GM23338 (cell line): ENCODE measurements at regions not wholly inside any gene's neighbourhood (a gene's known extent, or its start where the extent isn't known, plus 50 kb on each side); places are given as distances from the start of the nearest gene placed in this dataset.
A peak's percentile ranks its signal among the peaks of the same experiment; 100 is the strongest.

Source experiments
- ATAC-seq: fragments of 200-7000 bp; cut with Tn5 transposase; 3 replicates; pipeline ENCODE4 v1.9.1; 2020
- DNase-seq: peaks from one replicate; pipeline ENCODE4 v3.0.0-alpha.2; 2015; ENCODE audit warnings: low spot score
- H2AFZ ChIP-seq: fragments of 200-600 bp; sonication (generic); 2 replicates; pipeline ENCODE4 v1.8.0; 2016; ENCODE audit warnings: antibody characterized with exemption, mild to moderate bottlenecking, moderate library complexity
- H3F3A ChIP-seq: fragments of 200-600 bp; sonication (generic); replicated peaks from 2 replicates; pipeline ENCODE4 v1.8.0; 2017; ENCODE audit warnings: antibody characterized with exemption, mixed run types, low read depth
- H3K27ac ChIP-seq: fragments of 200-600 bp; sonication (generic); 2 replicates; pipeline ENCODE4 v1.6.1; 2016; ENCODE audit warnings: low read depth
- H3K27me3 ChIP-seq: fragments of 200-600 bp; sonication (generic); 2 replicates; pipeline ENCODE4 v1.8.0; 2016; ENCODE audit warnings: mild to moderate bottlenecking, mixed run types, moderate library complexity; ENCODE audit not compliant: insufficient read depth
- H3K36me3 ChIP-seq: fragments of 200-600 bp; sonication (generic); 2 replicates; pipeline ENCODE4 v1.8.0; 2016; ENCODE audit warnings: mild to moderate bottlenecking; ENCODE audit not compliant: insufficient read depth
- H3K4me1 ChIP-seq: fragments of 200-600 bp; sonication (generic); 2 replicates; pipeline ENCODE4 v1.8.0; 2016; ENCODE audit warnings: mild to moderate bottlenecking, moderate library complexity; ENCODE audit not compliant: insufficient read depth
- H3K4me2 ChIP-seq: fragments of 200-600 bp; sonication (generic); 2 replicates; pipeline ENCODE4 v1.7.1; 2017; ENCODE audit warnings: mixed run types
- H3K4me3 ChIP-seq: fragments of 200-600 bp; sonication (generic); 2 replicates; pipeline ENCODE4 v1.6.1; 2016; ENCODE audit warnings: mixed run types
- H3K79me2 ChIP-seq: fragments of 200-600 bp; sonication (generic); replicated peaks from 2 replicates; pipeline ENCODE4 v1.8.0; 2017; ENCODE audit warnings: mild to moderate bottlenecking; ENCODE audit not compliant: insufficient read depth
- H3K9me2 ChIP-seq: fragments of 200-600 bp; sonication (generic); 2 replicates; pipeline ENCODE4 v1.8.0; 2017; ENCODE audit not compliant: insufficient read depth
- H4K20me1 ChIP-seq: fragments of 200-600 bp; sonication (generic); replicated peaks from 2 replicates; pipeline ENCODE4 v1.8.0; 2017; ENCODE audit warnings: mild to moderate bottlenecking; ENCODE audit not compliant: insufficient read depth
- H3K27ac Mint-ChIP-seq: 2 replicates; pipeline ENCODE4 v1.8.0; 2020; ENCODE audit warnings: inconsistent platforms, mild to moderate bottlenecking, moderate library complexity, mixed read lengths
- H3K27me3 Mint-ChIP-seq: 3 replicates; pipeline ENCODE4 v1.8.0; 2022; ENCODE audit warnings: low read depth, mild to moderate bottlenecking, moderate library complexity, mixed read lengths, inconsistent platforms; ENCODE audit not compliant: insufficient read depth, poor library complexity
- H3K36me3 Mint-ChIP-seq: 3 replicates; pipeline ENCODE4 v1.8.0; 2021; ENCODE audit warnings: low read depth, mild to moderate bottlenecking, inconsistent platforms, moderate library complexity, mixed read lengths
- H3K4me1 Mint-ChIP-seq: 3 replicates; pipeline ENCODE4 v1.8.0; 2020; ENCODE audit warnings: mild to moderate bottlenecking, inconsistent platforms, mixed read lengths
- H3K4me3 Mint-ChIP-seq: 3 replicates; pipeline ENCODE4 v1.8.0; 2021; ENCODE audit warnings: moderate library complexity, mild to moderate bottlenecking, inconsistent platforms, mixed read lengths
- H3K9me3 Mint-ChIP-seq: 3 replicates; pipeline ENCODE4 v1.8.0; 2020; ENCODE audit warnings: moderate library complexity, mild to moderate bottlenecking, inconsistent platforms, mixed read lengths
- CREB1 ChIP-seq: fragments of 250-450 bp; sonication (Bioruptor Pico); IDR thresholded peaks from 2 replicates; pipeline ENCODE4 v1.5.0; 2020; ENCODE audit warnings: low read depth, mild to moderate bottlenecking, moderate library complexity
- CTCF ChIP-seq, 2 experiments: fragments of 200-600 bp in 1 of 2; sonication (generic) in 1 of 2; conservative IDR thresholded peaks; 2 replicates each; pipeline versions ENCODE4 v1.5.1 to v1.6.1; 2016 to 2017; ENCODE audit warnings: antibody characterized with exemption in 2 of 2, low read depth in 2 of 2, mild to moderate bottlenecking in 2 of 2, moderate library complexity in 1 of 2
- ETS1 ChIP-seq: IDR thresholded peaks from 2 replicates; pipeline ENCODE4 v1.6.1; 2016; ENCODE audit warnings: antibody characterized with exemption
- EZH2 ChIP-seq: fragments of 200-600 bp; sonication (generic); IDR thresholded peaks from one replicate; pipeline ENCODE4 v1.8.0; 2017; ENCODE audit warnings: antibody characterized with exemption, mild to moderate bottlenecking, low read depth; ENCODE audit not compliant: unreplicated experiment
- EZH2phosphoT487 ChIP-seq: fragments of 200-600 bp; sonication (generic); IDR thresholded peaks from one replicate; pipeline ENCODE4 v1.8.1; 2018; ENCODE audit warnings: antibody characterized with exemption; ENCODE audit not compliant: unreplicated experiment
- JUNB ChIP-seq: IDR thresholded peaks from one replicate; pipeline ENCODE4 v1.6.1; 2016; ENCODE audit warnings: antibody characterized with exemption; ENCODE audit not compliant: unreplicated experiment
- POLR2AphosphoS5 ChIP-seq: IDR thresholded peaks from 2 replicates; pipeline ENCODE4 v1.6.1; 2016; ENCODE audit warnings: antibody characterized with exemption, low read depth
- REST ChIP-seq: IDR thresholded peaks from one replicate; pipeline ENCODE4 v1.6.1; 2018; ENCODE audit warnings: antibody characterized with exemption; ENCODE audit not compliant: unreplicated experiment
- ZNF114 ChIP-seq: fragments of 250-450 bp; sonication (Bioruptor Pico); IDR thresholded peaks from 2 replicates; pipeline ENCODE4 v1.5.0; 2020; ENCODE audit warnings: mild to moderate bottlenecking, moderate library complexity
- ZNF331 ChIP-seq: fragments of 250-450 bp; sonication (Bioruptor Pico); IDR thresholded peaks from 2 replicates; pipeline ENCODE4 v1.5.0; 2020; ENCODE audit warnings: low read depth, mild to moderate bottlenecking, moderate library complexity

GRCh38 chr12:58584880-58585279 is 335.4 kb downstream of the LRIG3 start:
- Mint-ChIP-seq H3K27me3 (peaks cover 2% of the 10 kb centered on the region), H3K4me3 (no peak overlapping the region), H3K4me1 (no peaks in the 10 kb centered on the region), H3K36me3 (no peaks in the 10 kb centered on the region), H3K9me3 (no peaks in the 10 kb centered on the region), H3K27ac (no peak overlapping the region)
- TF ChIP-seq EZH2phosphoT487 (no peak), POLR2AphosphoS5 (no peak), CREB1 (CRISPR knock-in tag) (no peak), ZNF114 (CRISPR knock-in tag) (no peak), REST (no peak), EZH2 (no peak), ZNF331 (CRISPR knock-in tag) (no peak), ETS1 (no peak)
- Histone ChIP-seq H3K9me2 (0 out of 2 replicates have a peak, but pooled peaks cover 6% of the 10 kb centered on the region), H3K27ac (no peak overlapping the region), H3K4me1 (no peaks in the 10 kb centered on the region), H3K27me3 (no peaks in the 10 kb centered on the region), H3K4me2 (no peak overlapping the region), H4K20me1 (no peaks in the 10 kb centered on the region), H3F3A (no peaks in the 10 kb centered on the region), H3K79me2 (no peaks in the 10 kb centered on the region), H3K4me3 (no peak overlapping the region), H2AFZ (no peak overlapping the region), H3K36me3 (no peaks in the 10 kb centered on the region)
- DNase-seq: no peak
- no peak for ATAC-seq

GRCh38 chr12:58586762-58587161 is 333.5 kb downstream of the LRIG3 start:
- H4K20me1 ChIP-seq: no peaks in the 10 kb centered on the region
- H3K36me3 ChIP-seq: no peaks in the 10 kb centered on the region
- no peak overlapping the region for H3K27ac ChIP-seq
- H3K9me2 ChIP-seq: 0 out of 2 replicates have a peak, but pooled peaks cover 6% of the 10 kb centered on the region
- H3K4me3 Mint-ChIP-seq: no peak overlapping the region
- no peak overlapping the region for H3K4me2 ChIP-seq
- H3K9me3 Mint-ChIP-seq: no peaks in the 10 kb centered on the region
- no peak overlapping the region for H2AFZ ChIP-seq
- H3K27me3 ChIP-seq: no peaks in the 10 kb centered on the region
- H3F3A ChIP-seq: no peaks in the 10 kb centered on the region
- no peaks in the 10 kb centered on the region for H3K27me3 Mint-ChIP-seq
- ATAC-seq (no peak), DNase-seq (no peak)
- no peak overlapping the region for H3K4me3 ChIP-seq
- no peaks in the 10 kb centered on the region for H3K4me1 ChIP-seq
- no peaks in the 10 kb centered on the region for H3K36me3 Mint-ChIP-seq
- no peaks in the 10 kb centered on the region for H3K79me2 ChIP-seq
- peak overlapping the region; percentile 77; the same call in 1 of the 2 replicates for H3K27ac Mint-ChIP-seq
- H3K4me1 Mint-ChIP-seq: no peaks in the 10 kb centered on the region
- no peak for TF ChIP-seq CREB1 (CRISPR knock-in tag)
- TF ChIP-seq ZNF114 (CRISPR knock-in tag): no peak
- TF ChIP-seq EZH2phosphoT487: no peak
- TF ChIP-seq ZNF331 (CRISPR knock-in tag): no peak
- TF ChIP-seq REST: no peak
- no peak for TF ChIP-seq JUNB
- no peak for TF ChIP-seq CTCF (conservative IDR thresholded peaks at IDR 0.05; ENCODE audit: low read depth in 2 of 2)
